WERI-Rb-1 (cell line): ENCODE measurements at regions not wholly inside any gene's neighbourhood (a gene's known extent, or its start where the extent isn't known, plus 50 kb on each side); places are given as distances from the start of the nearest gene placed in this dataset.

Experiments
- DNase-seq: peaks from one replicate; pipeline ENCODE4 v3.0.0-alpha.2; 2020
- H3K27ac ChIP-seq: fragments of 250-450 bp; sonication (Bioruptor Pico); 2 replicates; pipeline ENCODE4 v1.5.1; 2020; ENCODE audit warnings: mild to moderate bottlenecking, moderate library complexity
- H3K27me3 ChIP-seq: fragments of 250-450 bp; sonication (Bioruptor Pico); 2 replicates; pipeline ENCODE4 v1.5.1; 2021; ENCODE audit warnings: mild to moderate bottlenecking, low read depth, moderate library complexity; ENCODE audit not compliant: insufficient read depth, severe bottlenecking
- H3K36me3 ChIP-seq: fragments of 250-450 bp; sonication (Bioruptor Pico); 2 replicates; pipeline ENCODE4 v1.5.1; 2020; ENCODE audit warnings: mild to moderate bottlenecking, moderate library complexity
- H3K4me3 ChIP-seq: 2 replicates; pipeline ENCODE4 v1.5.1; 2011; ENCODE audit warnings: low read depth, mild to moderate bottlenecking, control low read depth, low read length
- H3K9me3 ChIP-seq: fragments of 250-450 bp; sonication (Bioruptor Pico); 2 replicates; pipeline ENCODE4 v1.5.1; 2021; ENCODE audit warnings: mild to moderate bottlenecking, moderate library complexity; ENCODE audit not compliant: severe bottlenecking
- TF ChIP-seq, protein P1 (sequence below): IDR thresholded peaks from 2 replicates; pipeline ENCODE4 v1.5.1; 2011; ENCODE audit warnings: low read depth, mild to moderate bottlenecking, control low read depth, inconsistent platforms, low read length

DNA sequence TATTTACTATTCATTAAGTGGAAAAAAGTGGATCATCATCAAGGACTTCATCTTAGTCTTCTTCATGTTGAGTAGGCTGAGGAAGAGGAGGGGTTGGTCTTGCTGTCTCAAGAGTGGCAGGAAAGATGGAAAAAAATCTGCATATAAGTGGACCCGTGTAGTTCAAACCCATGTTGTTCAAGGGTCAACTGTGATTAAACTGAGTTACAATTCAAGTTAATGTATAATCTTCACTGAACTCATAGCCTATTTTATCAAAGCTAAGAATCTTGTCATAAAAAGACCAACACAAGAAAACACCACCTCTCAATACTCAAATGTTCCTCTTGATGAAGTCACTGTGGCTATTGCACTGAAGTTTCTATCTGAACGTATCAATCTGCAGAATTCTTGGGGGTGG is 260.2 kb downstream of the FNDC1 start:
- Histone ChIP-seq H3K4me3 (no peak overlapping the region), H3K9me3 (peaks cover 13% of the 10 kb centered on the region), H3K36me3 (no peaks in the 10 kb centered on the region), H3K27me3 (peaks cover 53% of the 10 kb centered on the region), H3K27ac (no peak overlapping the region)
- DNase-seq: no peak
- TF ChIP-seq, protein P1, sequence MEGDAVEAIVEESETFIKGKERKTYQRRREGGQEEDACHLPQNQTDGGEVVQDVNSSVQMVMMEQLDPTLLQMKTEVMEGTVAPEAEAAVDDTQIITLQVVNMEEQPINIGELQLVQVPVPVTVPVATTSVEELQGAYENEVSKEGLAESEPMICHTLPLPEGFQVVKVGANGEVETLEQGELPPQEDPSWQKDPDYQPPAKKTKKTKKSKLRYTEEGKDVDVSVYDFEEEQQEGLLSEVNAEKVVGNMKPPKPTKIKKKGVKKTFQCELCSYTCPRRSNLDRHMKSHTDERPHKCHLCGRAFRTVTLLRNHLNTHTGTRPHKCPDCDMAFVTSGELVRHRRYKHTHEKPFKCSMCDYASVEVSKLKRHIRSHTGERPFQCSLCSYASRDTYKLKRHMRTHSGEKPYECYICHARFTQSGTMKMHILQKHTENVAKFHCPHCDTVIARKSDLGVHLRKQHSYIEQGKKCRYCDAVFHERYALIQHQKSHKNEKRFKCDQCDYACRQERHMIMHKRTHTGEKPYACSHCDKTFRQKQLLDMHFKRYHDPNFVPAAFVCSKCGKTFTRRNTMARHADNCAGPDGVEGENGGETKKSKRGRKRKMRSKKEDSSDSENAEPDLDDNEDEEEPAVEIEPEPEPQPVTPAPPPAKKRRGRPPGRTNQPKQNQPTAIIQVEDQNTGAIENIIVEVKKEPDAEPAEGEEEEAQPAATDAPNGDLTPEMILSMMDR: no peak

DNA sequence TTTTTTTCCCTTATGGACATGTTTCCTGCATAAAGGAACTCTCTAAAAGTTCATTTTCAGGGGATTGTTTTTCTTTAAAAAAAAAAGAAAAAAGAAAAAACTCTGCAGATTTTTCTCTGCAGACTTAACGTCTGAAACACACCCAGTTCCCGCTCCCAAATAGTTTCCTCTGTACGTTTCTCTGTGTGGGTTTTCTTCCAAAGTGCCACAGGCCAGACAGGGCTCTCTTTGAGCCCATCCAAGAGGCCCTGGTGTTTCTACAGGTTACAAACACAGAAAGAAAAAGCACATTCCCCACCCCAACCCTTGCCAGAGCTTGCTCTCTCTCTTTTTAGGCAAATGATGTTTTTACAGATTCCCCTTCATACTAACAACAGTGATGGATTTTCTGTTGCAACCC is 258.6 kb downstream of the FNDC1 start:
- H3K9me3 ChIP-seq: peaks cover 3% of the 10 kb centered on the region
- TF ChIP-seq, protein P1: no peak
- DNase-seq: no peak
- H3K27me3 ChIP-seq: peaks cover 65% of the 10 kb centered on the region
- no peak overlapping the region for H3K4me3 ChIP-seq
- H3K27ac ChIP-seq: no peak overlapping the region
- no peaks in the 10 kb centered on the region for H3K36me3 ChIP-seq

DNA sequence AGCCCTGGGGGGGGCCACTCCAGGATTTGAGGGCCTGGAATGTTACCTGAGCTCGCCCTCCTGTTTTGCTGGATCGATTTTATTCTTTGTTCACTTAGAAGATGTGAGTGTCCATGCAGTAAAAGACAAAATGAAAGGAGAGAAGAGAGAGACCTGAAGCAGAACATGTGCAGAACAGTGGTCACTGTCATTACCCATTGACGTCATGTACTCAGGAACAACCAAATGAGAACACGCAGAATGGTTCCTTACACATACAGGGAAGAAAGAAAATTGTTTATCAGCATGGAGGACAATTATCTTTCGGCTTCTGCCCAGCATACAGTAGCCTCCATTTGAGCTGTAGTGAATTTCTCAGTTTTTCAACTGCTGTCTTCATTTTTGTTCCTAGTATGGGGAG is 258.1 kb downstream of the FNDC1 start:
- TF ChIP-seq, protein P1: no peak
- Histone ChIP-seq H3K36me3 (no peaks in the 10 kb centered on the region), H3K9me3 (peaks cover 1% of the 10 kb centered on the region), H3K4me3 (no peak overlapping the region), H3K27ac (no peak overlapping the region), H3K27me3 (peaks cover 69% of the 10 kb centered on the region)
- no peak for DNase-seq

DNA sequence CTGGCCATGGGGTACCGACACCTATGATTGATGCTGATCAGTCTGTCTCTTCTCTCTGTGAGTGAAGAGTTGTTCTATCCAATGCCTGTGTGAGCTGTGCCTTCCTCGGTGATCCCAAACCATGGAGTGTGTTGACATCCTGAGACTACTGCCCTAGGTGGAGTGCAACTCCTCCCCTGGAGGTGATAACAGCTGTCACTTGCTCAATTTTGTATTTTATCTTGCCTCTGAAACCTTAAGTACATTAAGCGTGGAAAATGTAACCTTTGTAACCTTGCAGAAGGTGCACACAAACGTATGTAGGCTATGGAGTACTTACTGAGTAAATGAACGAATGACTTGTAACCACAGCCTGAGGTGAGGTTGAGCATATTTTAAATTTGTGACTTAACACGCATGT is 256.2 kb downstream of the FNDC1 start:
- DNase-seq: no peak
- Histone ChIP-seq H3K4me3 (no peak overlapping the region), H3K27me3 (peaks cover 76% of the 10 kb centered on the region), H3K27ac (no peak overlapping the region), H3K36me3 (no peaks in the 10 kb centered on the region), H3K9me3 (no peaks in the 10 kb centered on the region)
- TF ChIP-seq, protein P1: no peak

DNA sequence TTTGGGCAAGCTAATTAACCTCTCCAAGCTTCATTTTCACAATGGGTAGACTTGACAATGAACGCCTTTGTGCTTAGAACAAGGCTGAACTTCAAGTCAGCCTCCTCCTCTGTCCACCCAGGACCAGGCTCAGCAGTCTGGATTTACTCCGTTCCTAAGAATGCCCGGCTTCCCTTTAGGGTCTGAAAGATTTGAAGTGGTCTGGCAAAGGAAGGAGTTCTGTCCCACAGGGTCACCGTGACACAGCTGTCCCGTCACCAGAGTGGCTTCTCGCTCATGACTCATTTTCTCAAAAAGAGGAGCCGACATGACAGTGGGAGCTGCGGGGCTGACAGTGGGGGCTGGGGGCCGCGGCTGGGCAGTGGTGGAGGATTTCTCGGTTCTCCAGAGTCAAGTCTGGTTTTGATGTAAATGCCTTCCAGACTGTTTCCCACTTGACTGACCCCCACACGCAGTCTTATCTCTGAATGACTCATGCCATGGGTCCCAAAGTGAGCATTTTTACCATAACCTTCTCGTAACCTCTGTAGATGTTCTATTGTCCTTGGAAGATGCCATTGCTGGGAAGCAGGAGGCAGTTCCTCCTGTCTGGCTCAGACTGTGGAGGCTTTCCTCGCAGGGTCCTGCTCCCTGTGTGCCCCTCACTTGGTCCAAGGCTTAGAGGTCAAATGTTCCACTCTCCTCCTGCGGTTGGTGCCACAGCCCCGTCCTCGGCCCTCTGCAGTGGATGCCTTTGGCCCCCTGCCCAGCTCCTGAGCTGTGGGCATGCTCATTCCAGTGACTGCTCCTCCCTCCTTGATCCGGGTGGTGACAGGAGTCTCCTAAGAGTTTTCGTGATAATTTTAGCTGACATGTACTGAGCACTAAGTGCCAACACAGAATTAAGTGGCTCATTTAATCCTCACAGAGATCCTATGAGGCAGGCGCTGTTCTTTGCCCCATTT is 253.1 kb downstream of the FNDC1 start:
- Histone ChIP-seq H3K36me3 (no peaks in the 10 kb centered on the region), H3K9me3 (no peaks in the 10 kb centered on the region), H3K4me3 (no peak overlapping the region), H3K27me3 (peaks cover 83% of the 10 kb centered on the region), H3K27ac (no peak overlapping the region)
- TF ChIP-seq, protein P1: no peak
- DNase-seq: no peak
